H1 (cell line): ENCODE measurements at regions not wholly inside any gene's neighbourhood (a gene's known extent, or its start where the extent isn't known, plus 50 kb on each side); places are given as distances from the start of the nearest gene placed in this dataset.

ENCODE experiments used
- PHF8 ChIP-seq: fragments of 200-600 bp; sonication (generic); conservative IDR thresholded peaks from 2 replicates; pipeline ENCODE4 v1.7.1; 2012; ENCODE audit warnings: low read depth, mild to moderate bottlenecking, inconsistent platforms, low read length, moderate library complexity
- POLR2A ChIP-seq, 2 experiments: IDR thresholded peaks; 1 replicate in 1 of 2; 2 replicates in 1 of 2; pipeline ENCODE4 v1.6.1; 2011; ENCODE audit warnings: low read depth in 2 of 2, low read length in 2 of 2, mild to moderate bottlenecking in 2 of 2; ENCODE audit errors: control extremely low read depth in 1 of 2
- SIRT6 ChIP-seq: IDR thresholded peaks from one replicate; pipeline ENCODE4 v1.7.1; 2012; ENCODE audit warnings: low read length, inconsistent platforms
- SIX5 ChIP-seq: IDR thresholded peaks from 2 replicates; pipeline ENCODE4 v1.6.1; 2011; ENCODE audit warnings: mild to moderate bottlenecking, low read depth, low read length
- TEAD4 ChIP-seq: IDR thresholded peaks from 2 replicates; pipeline ENCODE4 v1.6.1; 2012; ENCODE audit warnings: low read depth, low read length, inconsistent platforms, mixed read lengths
- TF ChIP-seq, protein P1 (sequence below): fragments of 300-600 bp; sonication (generic); IDR thresholded peaks from 2 replicates; pipeline ENCODE4 v1.7.1; 2012; ENCODE audit warnings: low read length, moderate library complexity, mild to moderate bottlenecking, inconsistent platforms; ENCODE audit not compliant: insufficient replicate concordance

DNA sequence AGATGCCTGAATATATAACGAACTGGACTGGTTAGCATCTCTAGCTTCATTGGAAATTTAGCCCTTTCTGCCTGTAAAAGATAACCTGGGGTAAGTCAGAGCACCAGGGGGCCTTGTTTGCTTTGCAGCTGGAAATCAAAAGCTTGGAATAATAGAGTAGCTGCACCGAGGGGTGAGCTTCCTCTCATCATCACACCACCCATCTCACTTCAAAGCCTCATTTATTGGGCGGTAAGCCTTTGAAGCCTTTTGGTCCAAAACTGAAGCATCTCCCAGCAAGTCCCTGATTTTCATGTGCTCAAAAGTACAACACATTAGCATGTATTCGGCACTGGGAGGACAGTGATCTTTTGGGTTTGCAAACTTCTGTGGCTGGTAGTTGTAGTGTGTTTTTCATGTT, 405.1 kb downstream of the FOXO1 start (continued):
- TF ChIP-seq PHF8, result no peak
- TF ChIP-seq, protein P1, sequence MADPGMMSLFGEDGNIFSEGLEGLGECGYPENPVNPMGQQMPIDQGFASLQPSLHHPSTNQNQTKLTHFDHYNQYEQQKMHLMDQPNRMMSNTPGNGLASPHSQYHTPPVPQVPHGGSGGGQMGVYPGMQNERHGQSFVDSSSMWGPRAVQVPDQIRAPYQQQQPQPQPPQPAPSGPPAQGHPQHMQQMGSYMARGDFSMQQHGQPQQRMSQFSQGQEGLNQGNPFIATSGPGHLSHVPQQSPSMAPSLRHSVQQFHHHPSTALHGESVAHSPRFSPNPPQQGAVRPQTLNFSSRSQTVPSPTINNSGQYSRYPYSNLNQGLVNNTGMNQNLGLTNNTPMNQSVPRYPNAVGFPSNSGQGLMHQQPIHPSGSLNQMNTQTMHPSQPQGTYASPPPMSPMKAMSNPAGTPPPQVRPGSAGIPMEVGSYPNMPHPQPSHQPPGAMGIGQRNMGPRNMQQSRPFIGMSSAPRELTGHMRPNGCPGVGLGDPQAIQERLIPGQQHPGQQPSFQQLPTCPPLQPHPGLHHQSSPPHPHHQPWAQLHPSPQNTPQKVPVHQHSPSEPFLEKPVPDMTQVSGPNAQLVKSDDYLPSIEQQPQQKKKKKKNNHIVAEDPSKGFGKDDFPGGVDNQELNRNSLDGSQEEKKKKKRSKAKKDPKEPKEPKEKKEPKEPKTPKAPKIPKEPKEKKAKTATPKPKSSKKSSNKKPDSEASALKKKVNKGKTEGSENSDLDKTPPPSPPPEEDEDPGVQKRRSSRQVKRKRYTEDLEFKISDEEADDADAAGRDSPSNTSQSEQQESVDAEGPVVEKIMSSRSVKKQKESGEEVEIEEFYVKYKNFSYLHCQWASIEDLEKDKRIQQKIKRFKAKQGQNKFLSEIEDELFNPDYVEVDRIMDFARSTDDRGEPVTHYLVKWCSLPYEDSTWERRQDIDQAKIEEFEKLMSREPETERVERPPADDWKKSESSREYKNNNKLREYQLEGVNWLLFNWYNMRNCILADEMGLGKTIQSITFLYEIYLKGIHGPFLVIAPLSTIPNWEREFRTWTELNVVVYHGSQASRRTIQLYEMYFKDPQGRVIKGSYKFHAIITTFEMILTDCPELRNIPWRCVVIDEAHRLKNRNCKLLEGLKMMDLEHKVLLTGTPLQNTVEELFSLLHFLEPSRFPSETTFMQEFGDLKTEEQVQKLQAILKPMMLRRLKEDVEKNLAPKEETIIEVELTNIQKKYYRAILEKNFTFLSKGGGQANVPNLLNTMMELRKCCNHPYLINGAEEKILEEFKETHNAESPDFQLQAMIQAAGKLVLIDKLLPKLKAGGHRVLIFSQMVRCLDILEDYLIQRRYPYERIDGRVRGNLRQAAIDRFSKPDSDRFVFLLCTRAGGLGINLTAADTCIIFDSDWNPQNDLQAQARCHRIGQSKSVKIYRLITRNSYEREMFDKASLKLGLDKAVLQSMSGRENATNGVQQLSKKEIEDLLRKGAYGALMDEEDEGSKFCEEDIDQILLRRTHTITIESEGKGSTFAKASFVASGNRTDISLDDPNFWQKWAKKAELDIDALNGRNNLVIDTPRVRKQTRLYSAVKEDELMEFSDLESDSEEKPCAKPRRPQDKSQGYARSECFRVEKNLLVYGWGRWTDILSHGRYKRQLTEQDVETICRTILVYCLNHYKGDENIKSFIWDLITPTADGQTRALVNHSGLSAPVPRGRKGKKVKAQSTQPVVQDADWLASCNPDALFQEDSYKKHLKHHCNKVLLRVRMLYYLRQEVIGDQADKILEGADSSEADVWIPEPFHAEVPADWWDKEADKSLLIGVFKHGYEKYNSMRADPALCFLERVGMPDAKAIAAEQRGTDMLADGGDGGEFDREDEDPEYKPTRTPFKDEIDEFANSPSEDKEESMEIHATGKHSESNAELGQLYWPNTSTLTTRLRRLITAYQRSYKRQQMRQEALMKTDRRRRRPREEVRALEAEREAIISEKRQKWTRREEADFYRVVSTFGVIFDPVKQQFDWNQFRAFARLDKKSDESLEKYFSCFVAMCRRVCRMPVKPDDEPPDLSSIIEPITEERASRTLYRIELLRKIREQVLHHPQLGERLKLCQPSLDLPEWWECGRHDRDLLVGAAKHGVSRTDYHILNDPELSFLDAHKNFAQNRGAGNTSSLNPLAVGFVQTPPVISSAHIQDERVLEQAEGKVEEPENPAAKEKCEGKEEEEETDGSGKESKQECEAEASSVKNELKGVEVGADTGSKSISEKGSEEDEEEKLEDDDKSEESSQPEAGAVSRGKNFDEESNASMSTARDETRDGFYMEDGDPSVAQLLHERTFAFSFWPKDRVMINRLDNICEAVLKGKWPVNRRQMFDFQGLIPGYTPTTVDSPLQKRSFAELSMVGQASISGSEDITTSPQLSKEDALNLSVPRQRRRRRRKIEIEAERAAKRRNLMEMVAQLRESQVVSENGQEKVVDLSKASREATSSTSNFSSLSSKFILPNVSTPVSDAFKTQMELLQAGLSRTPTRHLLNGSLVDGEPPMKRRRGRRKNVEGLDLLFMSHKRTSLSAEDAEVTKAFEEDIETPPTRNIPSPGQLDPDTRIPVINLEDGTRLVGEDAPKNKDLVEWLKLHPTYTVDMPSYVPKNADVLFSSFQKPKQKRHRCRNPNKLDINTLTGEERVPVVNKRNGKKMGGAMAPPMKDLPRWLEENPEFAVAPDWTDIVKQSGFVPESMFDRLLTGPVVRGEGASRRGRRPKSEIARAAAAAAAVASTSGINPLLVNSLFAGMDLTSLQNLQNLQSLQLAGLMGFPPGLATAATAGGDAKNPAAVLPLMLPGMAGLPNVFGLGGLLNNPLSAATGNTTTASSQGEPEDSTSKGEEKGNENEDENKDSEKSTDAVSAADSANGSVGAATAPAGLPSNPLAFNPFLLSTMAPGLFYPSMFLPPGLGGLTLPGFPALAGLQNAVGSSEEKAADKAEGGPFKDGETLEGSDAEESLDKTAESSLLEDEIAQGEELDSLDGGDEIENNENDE, result no peak
- no peak for TF ChIP-seq POLR2A (IDR thresholded peaks at IDR 0.05; ENCODE audit: control extremely low read depth in 1 of 2, low read depth in 2 of 2, low read length in 2 of 2)
- no peak for TF ChIP-seq TEAD4
- TF ChIP-seq SIX5, result no peak
- TF ChIP-seq SIRT6, result no peak
